ENCODE measurements at regions not wholly inside any gene's neighbourhood (a gene's known extent, or its start where the extent isn't known, plus 50 kb on each side); places are given as distances from the start of the nearest gene placed in this dataset.

GRCh38 chr2:238638982-238639628 is 208.8 kb upstream of the TWIST2 start:
- no peak overlapping the region for H3K27ac ChIP-seq
- intact Hi-C loops (cut with DNase I): no loop called here
- WGBS, 2 donors: 67 to 70% methylated on average over 8 to 9 of the region's 17 CpGs
- DNase-seq: no peak
- no peaks in the 10 kb centered on the region for H3K36me3 ChIP-seq
- H3K4me1 ChIP-seq: peaks cover 0 to 5% (median 5%) of the 10 kb centered on the region in 3 donors
- H3K9me3 ChIP-seq: no peaks in the 10 kb centered on the region
- no peak overlapping the region for H3K4me3 ChIP-seq
- H3K27me3 ChIP-seq: peaks cover 0 to 5% (median 0%) of the 10 kb centered on the region in 4 donors
- TF ChIP-seq CTCF (IDR thresholded peaks at IDR 0.05) (no peak), POLR2A (IDR thresholded peaks at IDR 0.05) (no peak)

DNA sequence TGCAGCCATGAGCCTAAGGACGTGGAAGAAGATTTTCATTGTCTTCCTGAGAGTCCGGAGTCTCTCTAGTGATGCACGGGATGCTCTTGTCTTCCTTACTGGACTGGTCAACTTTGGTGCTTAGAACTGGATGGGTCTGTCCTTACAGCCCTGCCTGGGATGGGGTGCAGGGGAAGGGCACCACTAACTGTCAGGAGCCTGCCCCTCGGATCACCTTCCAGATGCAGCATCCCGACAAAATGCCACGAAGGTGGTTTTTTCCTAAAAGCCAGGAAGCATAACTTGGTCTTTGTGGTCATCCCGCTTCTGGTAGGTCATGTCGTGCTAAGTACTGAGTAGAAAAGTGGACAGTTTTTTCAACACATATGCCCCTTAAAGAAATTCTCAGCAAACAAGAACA is 207.4 kb upstream of the TWIST2 start:
- intact Hi-C loops (cut with DNase I): no loop called here
- H3K4me1 ChIP-seq: peaks cover 0 to 17% (median 13%) of the 10 kb centered on the region in 3 donors
- H3K27me3 ChIP-seq: peaks cover 0 to 5% (median 0%) of the 10 kb centered on the region in 4 donors
- WGBS, 2 donors: 52 to 72% methylated on average over 6 to 7 of the region's 8 CpGs
- DNase-seq: no peak
- H3K4me3 ChIP-seq: no peak overlapping the region
- H3K9me3 ChIP-seq: no peaks in the 10 kb centered on the region
- H3K27ac ChIP-seq: no peak overlapping the region
- H3K36me3 ChIP-seq: no peaks in the 10 kb centered on the region
- TF ChIP-seq POLR2A (IDR thresholded peaks at IDR 0.05): no peak
- TF ChIP-seq CTCF (IDR thresholded peaks at IDR 0.05): no peak

GRCh38 chr2:238642973-238643372 is 204.9 kb upstream of the TWIST2 start:
- Histone ChIP-seq H3K4me1 (peaks cover 0 to 17% (median 13%) of the 10 kb centered on the region in 3 donors), H3K27me3 (peaks cover 0 to 5% (median 0%) of the 10 kb centered on the region in 4 donors), H3K36me3 (no peaks in the 10 kb centered on the region), H3K4me3 (no peak overlapping the region), H3K9me3 (no peaks in the 10 kb centered on the region), H3K27ac (no peak overlapping the region)
- WGBS, 2 donors: 90 to 92% methylated on average over 5 to 9 of the region's 12 CpGs
- intact Hi-C loops (cut with DNase I): no loop called here
- TF ChIP-seq CTCF (IDR thresholded peaks at IDR 0.05) (no peak), POLR2A (IDR thresholded peaks at IDR 0.05) (no peak)
- DNase-seq: no peak

DNA sequence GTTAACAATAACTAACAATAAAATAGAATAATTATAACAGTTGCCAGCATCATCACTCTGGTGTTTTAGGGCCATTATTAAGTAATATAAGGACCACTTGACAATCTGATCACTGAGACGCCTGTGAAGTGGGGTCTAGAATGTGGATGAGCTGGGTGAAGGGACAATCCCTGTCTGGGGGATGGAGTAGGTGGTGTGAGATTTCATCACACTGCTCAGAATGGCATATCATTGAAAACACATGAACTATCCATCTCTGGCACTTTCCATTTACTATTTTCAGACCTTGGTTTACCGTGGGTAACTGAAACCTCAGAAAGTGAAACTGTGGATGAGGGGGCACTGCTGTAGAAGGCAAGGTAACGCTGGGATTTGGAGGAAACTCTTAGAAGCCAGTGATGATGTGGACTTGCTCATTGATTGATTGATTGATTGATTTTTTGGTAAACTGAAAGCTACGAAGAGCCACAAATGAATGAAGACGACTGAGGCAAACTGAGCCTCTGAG is 204.4 kb upstream of the TWIST2 start:
- intact Hi-C loops (cut with DNase I): no loop called here
- Histone ChIP-seq H3K9me3 (no peaks in the 10 kb centered on the region), H3K27me3 (peaks cover 0 to 5% (median 0%) of the 10 kb centered on the region in 4 donors), H3K27ac (peak overlapping the region; percentile 56 to 81 (median 72)), H3K4me1 (peaks cover 0 to 17% (median 13%) of the 10 kb centered on the region in 3 donors), H3K4me3 (no peak overlapping the region), H3K36me3 (no peaks in the 10 kb centered on the region)
- 81 to 85% methylated on average over 5 of the region's 5 CpGs for WGBS, 2 donors
- TF ChIP-seq POLR2A (IDR thresholded peaks at IDR 0.05) (no peak), CTCF (IDR thresholded peaks at IDR 0.05) (no peak)
- no peak for DNase-seq
